SK-N-SH (cell line): ENCODE measurements at regions not wholly inside any gene's neighbourhood (a gene's known extent, or its start where the extent isn't known, plus 50 kb on each side); places are given as distances from the start of the nearest gene placed in this dataset.

Experiments used
- CTCF ChIA-PET: fragments of 300-600, 350-600 bp; formaldehyde crosslinking; extraction: SDS; loops from one replicate; lab custom pipeline; 2021; lab: Yijun Ruan, JAX
- POLR2A ChIA-PET: fragments of 350-600 bp; sonication (Branson Sonifier 250); formaldehyde crosslinking; extraction: SDS; loops from one replicate; lab custom pipeline; 2020; ENCODE audit warnings: antibody characterized with exemption, inconsistent platforms; lab: Yijun Ruan, JAX
- DNase-seq: peaks from one replicate; pipeline ENCODE4 v3.0.0; 2012
- H2AFZ ChIP-seq: fragments of 200-600 bp; sonication (generic); 2 replicates; pipeline ENCODE4 v1.8.1; 2016; ENCODE audit warnings: antibody characterized with exemption, mild to moderate bottlenecking, low read depth
- H3F3A ChIP-seq: fragments of 200-600 bp; sonication (generic); replicated peaks from 2 replicates; pipeline ENCODE3; 2016; ENCODE audit warnings: antibody characterized with exemption, mild to moderate bottlenecking; ENCODE audit not compliant: insufficient read depth
- H3K27ac ChIP-seq, 2 experiments: fragments of 200-500 bp in 1 of 2; fragments of 200-600 bp in 1 of 2; sonication (Bioruptor generic) in 1 of 2; sonication (generic), shearing (Covaris generic) in 1 of 2; 2 replicates each; pipeline versions ENCODE4 v1.5.1 to v1.6.1; 2014 to 2016; ENCODE audit warnings: low read depth in 2 of 2, inconsistent platforms in 1 of 2, low read length in 1 of 2, mild to moderate bottlenecking in 1 of 2, mixed read lengths in 1 of 2
- H3K27me3 ChIP-seq: fragments of 200-600 bp; sonication (generic), shearing (Covaris generic); 2 replicates; pipeline ENCODE4 v1.6.1; 2016; ENCODE audit warnings: mixed run types; ENCODE audit not compliant: insufficient read depth
- H3K36me3 ChIP-seq, 2 experiments: fragments of 200-500 bp in 1 of 2; fragments of 200-600 bp in 1 of 2; sonication (Bioruptor generic) in 1 of 2; sonication (generic) in 1 of 2; replicated peaks in 1 of 2; 2 replicates each; pipeline versions ENCODE3 to v1.5.1; 2014 to 2016; ENCODE audit warnings: low read length in 1 of 2, mild to moderate bottlenecking in 1 of 2; ENCODE audit not compliant: insufficient read depth in 2 of 2, control insufficient read depth in 1 of 2
- H3K4me1 ChIP-seq, 2 experiments: fragments of 200-500 bp in 1 of 2; fragments of 200-600 bp in 1 of 2; sonication (Bioruptor generic) in 1 of 2; sonication (generic), shearing (Covaris generic) in 1 of 2; 2 replicates each; pipeline versions ENCODE4 v1.5.1 to v1.6.1; 2014 to 2016; ENCODE audit warnings: low read depth in 1 of 2, low read length in 1 of 2, mixed run types in 1 of 2; ENCODE audit not compliant: insufficient read depth in 2 of 2, control insufficient read depth in 1 of 2
- H3K4me2 ChIP-seq: fragments of 200-600 bp; sonication (generic), shearing (Covaris generic); 2 replicates; pipeline ENCODE4 v1.6.1; 2017; ENCODE audit warnings: mixed run types
- H3K4me3 ChIP-seq, 2 experiments: fragments of 200-500 bp in 1 of 2; fragments of 200-600 bp in 1 of 2; sonication (Bioruptor generic) in 1 of 2; sonication (generic), shearing (Covaris generic) in 1 of 2; 2 replicates each; pipeline versions ENCODE4 v1.5.1 to v1.8.1; 2014 to 2016; ENCODE audit warnings: low read depth in 2 of 2, inconsistent platforms in 1 of 2, low read length in 1 of 2, mild to moderate bottlenecking in 1 of 2, mixed read lengths in 1 of 2, moderate library complexity in 1 of 2
- H3K79me2 ChIP-seq: fragments of 200-600 bp; sonication (generic); 2 replicates; pipeline ENCODE4 v1.8.1; 2017; ENCODE audit warnings: mild to moderate bottlenecking; ENCODE audit not compliant: insufficient read depth
- H3K9ac ChIP-seq: fragments of 200-600 bp; sonication (generic); 2 replicates; pipeline ENCODE4 v1.6.1; 2017; ENCODE audit warnings: mixed run types
- H3K9me2 ChIP-seq: fragments of 200-600 bp; sonication (generic); 2 replicates; pipeline ENCODE4 v1.6.1; 2017; ENCODE audit warnings: mixed run types
- H3K9me3 ChIP-seq: fragments of 200-600 bp; sonication (generic); 2 replicates; pipeline ENCODE4 v1.6.1; 2017; ENCODE audit warnings: mixed run types, mild to moderate bottlenecking, moderate library complexity
- H4K20me1 ChIP-seq: fragments of 200-600 bp; sonication (generic); 2 replicates; pipeline ENCODE4 v1.6.1; 2017; ENCODE audit warnings: mild to moderate bottlenecking, mixed run types; ENCODE audit not compliant: insufficient read depth
- CTCF ChIP-seq: fragments of 200-600 bp; sonication (generic); IDR thresholded peaks from 2 replicates; pipeline ENCODE4 v1.6.1; 2017; ENCODE audit warnings: antibody characterized with exemption, mild to moderate bottlenecking, moderate library complexity
- FOSL2 ChIP-seq: IDR thresholded peaks from 2 replicates; pipeline ENCODE4 v1.4.0; 2012; ENCODE audit warnings: low read depth, mild to moderate bottlenecking, moderate library complexity, borderline replicate concordance
- GATA2 ChIP-seq: sonication (generic); formaldehyde crosslinking; IDR thresholded peaks from 2 replicates; pipeline ENCODE4 v1.5.0; 2020; ENCODE audit warnings: mild to moderate bottlenecking, missing genetic modification reagents
- NFIC ChIP-seq: IDR thresholded peaks from 2 replicates; pipeline ENCODE4 v1.4.0; 2012; ENCODE audit warnings: borderline replicate concordance
- RXRA ChIP-seq: IDR thresholded peaks from 2 replicates; pipeline ENCODE4 v1.4.0; 2012; ENCODE audit warnings: low read depth, mild to moderate bottlenecking, borderline replicate concordance
- SIN3A ChIP-seq: IDR thresholded peaks from 2 replicates; pipeline ENCODE4 v1.6.1; 2012; ENCODE audit warnings: low read depth, mild to moderate bottlenecking, low read length, moderate library complexity, borderline replicate concordance
- SMC3 ChIP-seq: IDR thresholded peaks from 2 replicates; pipeline ENCODE4 v1.6.1; 2012; ENCODE audit warnings: low read depth, low read length, improper control_type of control experiment
- WGBS: methylation state at CpG from one replicate; pipeline ENCODE4 v1.1.6; 2017; ENCODE audit warnings: low lambda C conversion rate; 5-methylcytosine and 5-hydroxymethylcytosine counted together
- TF ChIP-seq, protein P1 (sequence below): IDR thresholded peaks from 2 replicates; pipeline ENCODE4 v1.6.1; 2012; ENCODE audit warnings: mild to moderate bottlenecking, low read depth, low read length, moderate library complexity
- TF ChIP-seq, protein P2 (sequence below): fragments of 150-350 bp; IDR thresholded peaks from 2 replicates; pipeline ENCODE4 v1.6.1; 2017; ENCODE audit warnings: antibody characterized with exemption, low read length, low read depth, borderline replicate concordance
- TF ChIP-seq, protein P3 (sequence below): IDR thresholded peaks from 2 replicates; pipeline ENCODE4 v1.4.0; 2012; ENCODE audit warnings: low read depth

- CTCF ChIA-PET, result no interaction called here
- no peak overlapping the region for H3K27ac ChIP-seq
- no peaks in the 10 kb centered on the region for H3K79me2 ChIP-seq
- H3K4me2 ChIP-seq, result no peak overlapping the region
- no peaks in the 10 kb centered on the region for H3K4me1 ChIP-seq
- no peak overlapping the region for H3K9ac ChIP-seq
- no peaks in the 10 kb centered on the region for H3K36me3 ChIP-seq
- TF ChIP-seq NFIC, result no peak
- no peak for TF ChIP-seq FOSL2
- no peak for TF ChIP-seq CTCF
- no peak overlapping the region for H3K4me3 ChIP-seq
- POLR2A ChIA-PET, result no interaction called here
- no peaks in the 10 kb centered on the region for H4K20me1 ChIP-seq
- H3K9me3 ChIP-seq, result no peaks in the 10 kb centered on the region
- no peaks in the 10 kb centered on the region for H3K27me3 ChIP-seq
- 0% methylated on average over 3 of the region's 4 CpGs for WGBS
- DNase-seq, result no peak
- no peak overlapping the region for H2AFZ ChIP-seq
- H3F3A ChIP-seq, result no peaks in the 10 kb centered on the region
- no peaks in the 10 kb centered on the region for H3K9me2 ChIP-seq
Measured at GRCh38 chr4:10201381-10202223, 85.0 kb upstream of the WDR1 start.

DNA sequence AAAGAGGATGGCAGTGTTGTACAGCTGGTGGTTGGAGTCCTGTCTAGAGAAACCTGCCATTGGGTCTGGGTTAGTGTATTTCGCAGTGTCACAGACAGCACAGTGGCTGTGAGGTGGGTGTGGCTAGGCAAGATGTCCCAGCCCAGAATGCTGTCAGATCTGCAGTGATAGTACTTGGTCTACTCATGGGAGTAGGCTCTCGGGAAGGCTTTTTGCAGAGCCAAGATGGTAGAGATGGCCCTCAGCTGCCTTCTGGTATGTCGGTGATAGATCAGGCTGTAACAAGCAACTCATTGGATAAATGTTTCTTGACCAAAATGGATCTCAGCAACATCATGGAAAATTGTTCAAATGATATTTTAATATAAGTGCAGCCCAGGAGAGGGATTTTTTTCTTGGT, 84.3 kb upstream of the WDR1 start:
- H3K9ac ChIP-seq, result no peak overlapping the region

More for the DNA sequence above, 84.3 kb upstream of the WDR1 start:
- no peak overlapping the region for H2AFZ ChIP-seq
- no peaks in the 10 kb centered on the region for H3K9me3 ChIP-seq
- no peaks in the 10 kb centered on the region for H3K36me3 ChIP-seq
- H3K79me2 ChIP-seq, result no peaks in the 10 kb centered on the region
- WGBS, result 0% methylated on average over 3 of the region's 3 CpGs
- ChIA-PET CTCF (no interaction called here), POLR2A (no interaction called here)
- H3K27ac ChIP-seq, result no peak overlapping the region
- no peaks in the 10 kb centered on the region for H3K27me3 ChIP-seq
- H3K4me2 ChIP-seq, result no peak overlapping the region
- no peaks in the 10 kb centered on the region for H3F3A ChIP-seq
- H3K4me1 ChIP-seq, result no peaks in the 10 kb centered on the region
- H4K20me1 ChIP-seq, result no peaks in the 10 kb centered on the region
- no peaks in the 10 kb centered on the region for H3K9me2 ChIP-seq
- TF ChIP-seq, protein P1, sequence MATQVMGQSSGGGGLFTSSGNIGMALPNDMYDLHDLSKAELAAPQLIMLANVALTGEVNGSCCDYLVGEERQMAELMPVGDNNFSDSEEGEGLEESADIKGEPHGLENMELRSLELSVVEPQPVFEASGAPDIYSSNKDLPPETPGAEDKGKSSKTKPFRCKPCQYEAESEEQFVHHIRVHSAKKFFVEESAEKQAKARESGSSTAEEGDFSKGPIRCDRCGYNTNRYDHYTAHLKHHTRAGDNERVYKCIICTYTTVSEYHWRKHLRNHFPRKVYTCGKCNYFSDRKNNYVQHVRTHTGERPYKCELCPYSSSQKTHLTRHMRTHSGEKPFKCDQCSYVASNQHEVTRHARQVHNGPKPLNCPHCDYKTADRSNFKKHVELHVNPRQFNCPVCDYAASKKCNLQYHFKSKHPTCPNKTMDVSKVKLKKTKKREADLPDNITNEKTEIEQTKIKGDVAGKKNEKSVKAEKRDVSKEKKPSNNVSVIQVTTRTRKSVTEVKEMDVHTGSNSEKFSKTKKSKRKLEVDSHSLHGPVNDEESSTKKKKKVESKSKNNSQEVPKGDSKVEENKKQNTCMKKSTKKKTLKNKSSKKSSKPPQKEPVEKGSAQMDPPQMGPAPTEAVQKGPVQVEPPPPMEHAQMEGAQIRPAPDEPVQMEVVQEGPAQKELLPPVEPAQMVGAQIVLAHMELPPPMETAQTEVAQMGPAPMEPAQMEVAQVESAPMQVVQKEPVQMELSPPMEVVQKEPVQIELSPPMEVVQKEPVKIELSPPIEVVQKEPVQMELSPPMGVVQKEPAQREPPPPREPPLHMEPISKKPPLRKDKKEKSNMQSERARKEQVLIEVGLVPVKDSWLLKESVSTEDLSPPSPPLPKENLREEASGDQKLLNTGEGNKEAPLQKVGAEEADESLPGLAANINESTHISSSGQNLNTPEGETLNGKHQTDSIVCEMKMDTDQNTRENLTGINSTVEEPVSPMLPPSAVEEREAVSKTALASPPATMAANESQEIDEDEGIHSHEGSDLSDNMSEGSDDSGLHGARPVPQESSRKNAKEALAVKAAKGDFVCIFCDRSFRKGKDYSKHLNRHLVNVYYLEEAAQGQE, result no peak
- no peak for TF ChIP-seq SIN3A
- no peak for TF ChIP-seq SMC3
- TF ChIP-seq RXRA, result no peak
- TF ChIP-seq GATA2 (CRISPR knock-in tag), result no peak
- TF ChIP-seq, protein P2, sequence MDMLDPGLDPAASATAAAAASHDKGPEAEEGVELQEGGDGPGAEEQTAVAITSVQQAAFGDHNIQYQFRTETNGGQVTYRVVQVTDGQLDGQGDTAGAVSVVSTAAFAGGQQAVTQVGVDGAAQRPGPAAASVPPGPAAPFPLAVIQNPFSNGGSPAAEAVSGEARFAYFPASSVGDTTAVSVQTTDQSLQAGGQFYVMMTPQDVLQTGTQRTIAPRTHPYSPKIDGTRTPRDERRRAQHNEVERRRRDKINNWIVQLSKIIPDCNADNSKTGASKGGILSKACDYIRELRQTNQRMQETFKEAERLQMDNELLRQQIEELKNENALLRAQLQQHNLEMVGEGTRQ, result no peak
- TF ChIP-seq, protein P3, sequence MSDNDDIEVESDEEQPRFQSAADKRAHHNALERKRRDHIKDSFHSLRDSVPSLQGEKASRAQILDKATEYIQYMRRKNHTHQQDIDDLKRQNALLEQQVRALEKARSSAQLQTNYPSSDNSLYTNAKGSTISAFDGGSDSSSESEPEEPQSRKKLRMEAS, result no peak
- DNase-seq, result no peak
- H3K4me3 ChIP-seq, result no peak overlapping the region
